Activated CD8-positive, alpha-beta T cell treated with anti-CD3 and anti-CD28 coated beads for 36 hours (primary cell): ENCODE measurements at regions not wholly inside any gene's neighbourhood (a gene's known extent, or its start where the extent isn't known, plus 50 kb on each side); places are given as distances from the start of the nearest gene placed in this dataset.

Experiments
- ATAC-seq: fragments of 200-7000 bp; cut with Tn5 transposase; one replicate; pipeline ENCODE4 v1.10.0; 2021; ENCODE audit warnings: mild to moderate bottlenecking, moderate library complexity
- CTCF ChIA-PET: fragments of 350-600 bp; sonication (Branson Sonifier 250); formaldehyde crosslinking; loops from one replicate; lab custom pipeline; 2021; ENCODE audit warnings: antibody characterized with exemption; lab: Charles Lee
- POLR2A ChIA-PET: fragments of 350-600 bp; sonication (Branson Sonifier 250); formaldehyde crosslinking; loops from one replicate; lab custom pipeline; 2021; ENCODE audit warnings: antibody characterized with exemption; lab: Charles Lee
- DNase-seq: peaks from one replicate; pipeline ENCODE4 v3.0.0-alpha.2; 2020
- H3K27ac Mint-ChIP-seq: one replicate; pipeline ENCODE4 v1.8.0; 2021; ENCODE audit warnings: mild to moderate bottlenecking, mixed read lengths
- H3K27me3 Mint-ChIP-seq: one replicate; pipeline ENCODE4 v1.8.0; 2021; ENCODE audit warnings: mixed read lengths
- H3K36me3 Mint-ChIP-seq: one replicate; pipeline ENCODE4 v1.8.0; 2021; ENCODE audit warnings: low read depth, mixed read lengths
- H3K4me1 Mint-ChIP-seq: one replicate; pipeline ENCODE4 v1.8.0; 2021; ENCODE audit warnings: low read depth, mixed read lengths
- H3K4me3 Mint-ChIP-seq: one replicate; pipeline ENCODE4 v1.8.0; 2021; ENCODE audit warnings: mild to moderate bottlenecking, moderate library complexity, mixed read lengths
- H3K9me3 Mint-ChIP-seq: one replicate; pipeline ENCODE4 v1.8.0; 2021; ENCODE audit warnings: mixed read lengths
- intact Hi-C: fragments of 100-400 bp; cut with micrococcal nuclease; formaldehyde crosslinking; loops from one replicate; pipeline ENCODE4 v1.10.0; 2022
- TF ChIP-seq, protein P1 (sequence below): fragments of 200-600 bp; IDR thresholded peaks from one replicate; pipeline ENCODE4 v1.8.0; 2022; ENCODE audit warnings: antibody characterized with exemption, mild to moderate bottlenecking

GRCh38 chr14:53384536-53384935, 231.4 kb upstream of the DDHD1 start:
- POLR2A ChIA-PET: no interaction called here
- Mint-ChIP-seq H3K27me3 (peaks cover 1% of the 10 kb centered on the region), H3K4me1 (peaks cover 16% of the 10 kb centered on the region), H3K4me3 (no peak overlapping the region), H3K36me3 (no peaks in the 10 kb centered on the region), H3K27ac (no peak overlapping the region), H3K9me3 (no peaks in the 10 kb centered on the region)
- CTCF ChIA-PET: no interaction called here
- TF ChIP-seq, protein P1, sequence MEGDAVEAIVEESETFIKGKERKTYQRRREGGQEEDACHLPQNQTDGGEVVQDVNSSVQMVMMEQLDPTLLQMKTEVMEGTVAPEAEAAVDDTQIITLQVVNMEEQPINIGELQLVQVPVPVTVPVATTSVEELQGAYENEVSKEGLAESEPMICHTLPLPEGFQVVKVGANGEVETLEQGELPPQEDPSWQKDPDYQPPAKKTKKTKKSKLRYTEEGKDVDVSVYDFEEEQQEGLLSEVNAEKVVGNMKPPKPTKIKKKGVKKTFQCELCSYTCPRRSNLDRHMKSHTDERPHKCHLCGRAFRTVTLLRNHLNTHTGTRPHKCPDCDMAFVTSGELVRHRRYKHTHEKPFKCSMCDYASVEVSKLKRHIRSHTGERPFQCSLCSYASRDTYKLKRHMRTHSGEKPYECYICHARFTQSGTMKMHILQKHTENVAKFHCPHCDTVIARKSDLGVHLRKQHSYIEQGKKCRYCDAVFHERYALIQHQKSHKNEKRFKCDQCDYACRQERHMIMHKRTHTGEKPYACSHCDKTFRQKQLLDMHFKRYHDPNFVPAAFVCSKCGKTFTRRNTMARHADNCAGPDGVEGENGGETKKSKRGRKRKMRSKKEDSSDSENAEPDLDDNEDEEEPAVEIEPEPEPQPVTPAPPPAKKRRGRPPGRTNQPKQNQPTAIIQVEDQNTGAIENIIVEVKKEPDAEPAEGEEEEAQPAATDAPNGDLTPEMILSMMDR: no peak
- DNase-seq: no peak
- no peak for ATAC-seq
- intact Hi-C loops: no loop called here

- intact Hi-C loops: no loop called here
These were observed 230.9 kb upstream of the DDHD1 start for GRCh38 chr14:53384073-53384472.

DNA sequence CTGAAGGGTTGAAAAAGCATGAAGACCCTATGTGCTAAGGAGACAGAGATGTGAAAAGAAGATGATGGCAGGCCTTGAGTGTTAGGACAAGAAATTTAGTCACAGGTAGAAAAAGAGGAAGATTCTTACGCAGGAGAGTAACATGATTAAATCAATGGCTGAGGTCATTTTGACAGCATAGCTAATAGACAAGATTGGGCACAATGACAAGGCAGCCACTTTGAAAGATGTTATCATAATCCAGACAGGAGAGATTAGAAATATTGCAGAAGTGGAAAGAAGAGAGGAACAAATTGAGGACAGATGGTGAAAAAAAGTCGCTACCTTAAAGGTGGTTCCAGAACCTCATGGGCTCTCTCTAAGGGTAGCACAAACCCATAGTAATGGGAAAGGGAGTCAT, 228.8 kb upstream of the DDHD1 start:
- no peak overlapping the region for H3K27ac Mint-ChIP-seq
- ATAC-seq (no peak), DNase-seq (no peak)
- TF ChIP-seq, protein P1: no peak
- CTCF ChIA-PET: no interaction called here
- H3K4me1 Mint-ChIP-seq: peaks cover 16% of the 10 kb centered on the region
- POLR2A ChIA-PET: no interaction called here
- H3K9me3 Mint-ChIP-seq: no peaks in the 10 kb centered on the region
- intact Hi-C loops: no loop called here
- H3K27me3 Mint-ChIP-seq: no peaks in the 10 kb centered on the region
- no peaks in the 10 kb centered on the region for H3K36me3 Mint-ChIP-seq
- H3K4me3 Mint-ChIP-seq: no peak overlapping the region

More at GRCh38 chr14:53384073-53384472, 230.9 kb upstream of the DDHD1 start:
- no peak for ATAC-seq
- CTCF ChIA-PET: no interaction called here
- Mint-ChIP-seq H3K4me3 (no peak overlapping the region), H3K4me1 (peaks cover 16% of the 10 kb centered on the region), H3K36me3 (no peaks in the 10 kb centered on the region), H3K27me3 (peaks cover 1% of the 10 kb centered on the region), H3K27ac (no peak overlapping the region), H3K9me3 (no peaks in the 10 kb centered on the region)
- TF ChIP-seq, protein P1: no peak
- POLR2A ChIA-PET: no interaction called here
- no peak for DNase-seq

DNA sequence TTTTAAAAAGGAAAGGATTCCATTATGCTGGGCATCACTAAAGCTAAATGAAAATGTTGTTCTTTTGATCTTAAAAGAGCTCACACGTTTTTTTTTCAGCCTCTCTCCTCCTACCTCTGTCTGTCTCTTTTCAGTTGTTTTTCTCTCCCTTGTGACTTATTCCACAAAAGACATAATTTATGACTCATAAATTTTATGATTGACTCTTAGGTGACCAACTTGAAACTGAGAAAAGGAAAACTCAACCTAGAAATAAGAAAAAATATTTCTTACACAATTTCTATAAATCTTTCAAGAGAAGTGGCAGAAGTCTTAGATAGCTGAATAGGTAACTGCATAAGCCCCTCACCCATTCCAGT, 227.7 kb upstream of the DDHD1 start:
- intact Hi-C loops: no loop called here
- H3K4me3 Mint-ChIP-seq: no peak overlapping the region
- H3K36me3 Mint-ChIP-seq: no peaks in the 10 kb centered on the region
- ChIA-PET POLR2A (no interaction called here), CTCF (no interaction called here)
- DNase-seq: no peak
- H3K27ac Mint-ChIP-seq: no peak overlapping the region
- no peaks in the 10 kb centered on the region for H3K27me3 Mint-ChIP-seq
- no peaks in the 10 kb centered on the region for H3K9me3 Mint-ChIP-seq
- ATAC-seq: peak; percentile 58
- TF ChIP-seq, protein P1: no peak
- peaks cover 16% of the 10 kb centered on the region for H3K4me1 Mint-ChIP-seq

- no peak overlapping the region for H3K4me3 Mint-ChIP-seq
- TF ChIP-seq, protein P1: no peak
- ChIA-PET POLR2A (no interaction called here), CTCF (no interaction called here)
- DNase-seq (no peak), ATAC-seq (no peak)
- H3K27ac Mint-ChIP-seq: no peak overlapping the region
- no peaks in the 10 kb centered on the region for H3K27me3 Mint-ChIP-seq
- H3K4me1 Mint-ChIP-seq: peaks cover 16% of the 10 kb centered on the region
- no peaks in the 10 kb centered on the region for H3K36me3 Mint-ChIP-seq
- H3K9me3 Mint-ChIP-seq: no peaks in the 10 kb centered on the region
- intact Hi-C loops: no loop called here
These were observed 227.1 kb upstream of the DDHD1 start for GRCh38 chr14:53380052-53380866.
